HCT116 (cell line): ENCODE measurements at regions not wholly inside any gene's neighbourhood (a gene's known extent, or its start where the extent isn't known, plus 50 kb on each side); places are given as distances from the start of the nearest gene placed in this dataset.

Experiments
- ATAC-seq: fragments of 200-7000 bp; cut with Tn5 transposase; 2 replicates; pipeline ENCODE4 v1.9.1; 2020; ENCODE audit warnings: mild to moderate bottlenecking, moderate library complexity
- BruUV-seq: library from RNA; stranded (reverse); fragments of 400-500 nt; replicated peaks from 2 replicates; lab custom pipeline; 2021; lab: Mats Ljungman, UMichigan
- CTCF ChIA-PET: fragments of 300-600 bp; sonication (Branson Sonifier 250); formaldehyde crosslinking; loops from one replicate; lab custom pipeline; 2021; ENCODE audit warnings: antibody characterized with exemption; lab: Charles Lee
- POLR2A ChIA-PET: fragments of 300-600, 350-600 bp; sonication (Branson Sonifier 250); formaldehyde crosslinking; loops from one replicate; lab custom pipeline; 2021; ENCODE audit warnings: antibody characterized with exemption; lab: Charles Lee
- RAD21 ChIA-PET, 2 experiments: fragments of 300-600 bp; sonication (Branson Sonifier 250); formaldehyde crosslinking; loops; one replicate each; lab custom pipeline; 2023; ENCODE audit warnings: low total read pairs in 2 of 2; ENCODE audit not compliant: uncharacterized antibody in 2 of 2, unreplicated experiment in 2 of 2, low non-redundant PET in 1 of 2; lab: Charles Lee
- DNase-seq: peaks from one replicate; pipeline ENCODE4 v3.0.0-alpha.2; 2010; ENCODE audit warnings: low read depth, low spot score
- H2AFZ ChIP-seq: fragments of 200-600 bp; shearing (Covaris generic), sonication (generic); 2 replicates; pipeline ENCODE4 v1.6.1; 2017; ENCODE audit warnings: low read depth, mixed run types, mixed read lengths, antibody characterized with exemption, low read length; ENCODE audit not compliant: poor library complexity, severe bottlenecking
- H3K27ac ChIP-seq: 2 replicates; pipeline ENCODE4 v1.5.1; 2012; ENCODE audit warnings: low read depth, low read length
- H3K27me3 ChIP-seq: fragments of 200-600 bp; sonication (generic); 2 replicates; pipeline ENCODE4 v1.6.1; 2016; ENCODE audit warnings: mixed run types, low read length, mixed read lengths; ENCODE audit not compliant: insufficient read depth
- H3K36me3 ChIP-seq, 2 experiments: fragments of 200-500 bp in 1 of 2; fragments of 200-600 bp in 1 of 2; sonication (Bioruptor generic) in 1 of 2; sonication (generic) in 1 of 2; 2 replicates each; pipeline versions ENCODE4 v1.5.1 to v1.6.1; 2014 to 2016; ENCODE audit warnings: low read length in 2 of 2, inconsistent platforms in 1 of 2, mixed read lengths in 1 of 2, mixed run types in 1 of 2; ENCODE audit not compliant: insufficient read depth in 2 of 2, control insufficient read depth in 1 of 2
- H3K4me1 ChIP-seq, 2 experiments: fragments of 200-600 bp in 1 of 2; sonication (generic) in 1 of 2; 2 replicates each; pipeline versions ENCODE4 v1.5.1 to v1.6.1; 2012 to 2017; ENCODE audit warnings: low read length in 2 of 2, inconsistent platforms in 1 of 2, mild to moderate bottlenecking in 1 of 2, mixed read lengths in 1 of 2, mixed run types in 1 of 2, moderate library complexity in 1 of 2; ENCODE audit not compliant: insufficient read depth in 2 of 2, control insufficient read depth in 1 of 2
- H3K4me2 ChIP-seq: fragments of 200-600 bp; sonication (generic); 2 replicates; pipeline ENCODE4 v1.6.1; 2017; ENCODE audit warnings: mixed run types, low read length, mixed read lengths
- H3K4me3 ChIP-seq, 2 experiments: fragments of 200-600 bp in 1 of 2; sonication (generic) in 1 of 2; replicated peaks in 1 of 2; 2 replicates each; pipeline ENCODE4 v1.5.1; 2011 to 2016; ENCODE audit warnings: low read length in 2 of 2, control low read depth in 1 of 2, low read depth in 1 of 2, mild to moderate bottlenecking in 1 of 2, mixed read lengths in 1 of 2, mixed run types in 1 of 2
- H3K79me2 ChIP-seq: fragments of 200-600 bp; sonication (generic); 2 replicates; pipeline ENCODE4 v1.6.1; 2017; ENCODE audit warnings: mild to moderate bottlenecking, mixed run types, low read length, moderate library complexity, mixed read lengths; ENCODE audit not compliant: insufficient read depth
- H3K9ac ChIP-seq: fragments of 200-600 bp; sonication (generic); 2 replicates; pipeline ENCODE4 v1.6.1; 2016; ENCODE audit warnings: low read length, mixed read lengths
- H3K9me2 ChIP-seq: fragments of 200-600 bp; sonication (generic), shearing (Covaris generic); 2 replicates; pipeline ENCODE4 v1.6.1; 2017; ENCODE audit warnings: mixed run types, mild to moderate bottlenecking, moderate library complexity; ENCODE audit not compliant: insufficient read depth
- H3K9me3 ChIP-seq, 2 experiments: fragments of 200-500 bp in 1 of 2; fragments of 200-600 bp in 1 of 2; sonication (Bioruptor generic) in 1 of 2; sonication (generic) in 1 of 2; 2 replicates each; pipeline ENCODE4 v1.6.1; 2014 to 2017; ENCODE audit warnings: low read length in 2 of 2, mixed read lengths in 2 of 2, inconsistent platforms in 1 of 2, low read depth in 1 of 2, mild to moderate bottlenecking in 1 of 2, mixed run types in 1 of 2, moderate library complexity in 1 of 2; ENCODE audit not compliant: control insufficient read depth in 1 of 2, insufficient read depth in 1 of 2
- H4K20me1 ChIP-seq: fragments of 200-600 bp; sonication (generic), shearing (Covaris generic); 2 replicates; pipeline ENCODE4 v1.6.1; 2017; ENCODE audit warnings: mixed run types, mild to moderate bottlenecking, moderate library complexity; ENCODE audit not compliant: insufficient read depth
- ATF3 ChIP-seq: IDR thresholded peaks from 2 replicates; pipeline ENCODE4 v1.6.1; 2012
- CBX3 ChIP-seq: IDR thresholded peaks from 2 replicates; pipeline ENCODE4 v1.6.1; 2012; ENCODE audit warnings: low read depth
- CEBPB ChIP-seq: IDR thresholded peaks from 2 replicates; pipeline ENCODE4 v1.6.1; 2012; ENCODE audit warnings: low read depth
- CTCF ChIP-seq, 3 experiments: fragments of 200-600 bp in 1 of 3; sonication (generic) in 1 of 3; IDR thresholded peaks in 2 of 3; conservative IDR thresholded peaks in 1 of 3; 2 replicates each; pipeline ENCODE4 v1.5.1; 2012 to 2017; ENCODE audit warnings: low read depth in 2 of 3, low read length in 2 of 3, antibody characterized with exemption in 1 of 3, borderline replicate concordance in 1 of 3, control low read depth in 1 of 3, mild to moderate bottlenecking in 1 of 3, mixed read lengths in 1 of 3, mixed run types in 1 of 3, moderate library complexity in 1 of 3; ENCODE audit not compliant: insufficient read depth in 1 of 3
- EGR1 ChIP-seq: IDR thresholded peaks from 2 replicates; pipeline ENCODE4 v1.6.1; 2012; ENCODE audit warnings: low read depth
- ELF1 ChIP-seq: IDR thresholded peaks from 2 replicates; pipeline ENCODE4 v1.6.1; 2012; ENCODE audit warnings: low read depth, borderline replicate concordance
- EZH2phosphoT487 ChIP-seq: fragments of 200-600 bp; IDR thresholded peaks from 2 replicates; pipeline ENCODE4 v1.6.1; 2018; ENCODE audit warnings: antibody characterized with exemption, borderline replicate concordance
- FOSL1 ChIP-seq: IDR thresholded peaks from 2 replicates; pipeline ENCODE4 v1.6.1; 2012; ENCODE audit warnings: low read depth
- MAX ChIP-seq: IDR thresholded peaks from 2 replicates; pipeline ENCODE4 v1.6.1; 2012
- POLR2A ChIP-seq: IDR thresholded peaks from 2 replicates; pipeline ENCODE4 v1.7.0; 2011; ENCODE audit warnings: borderline replicate concordance; ENCODE audit not compliant: insufficient read depth, insufficient read length; ENCODE audit errors: extremely low read depth
- POLR2AphosphoS5 ChIP-seq: IDR thresholded peaks from 2 replicates; pipeline ENCODE4 v1.6.1; 2011; ENCODE audit warnings: mild to moderate bottlenecking, low read depth, low read length, moderate library complexity
- RAD21 ChIP-seq: IDR thresholded peaks from 2 replicates; pipeline ENCODE4 v1.6.1; 2012; ENCODE audit warnings: low read depth, mild to moderate bottlenecking
- REST ChIP-seq: IDR thresholded peaks from 2 replicates; pipeline ENCODE4 v1.6.1; 2012; ENCODE audit warnings: low read depth
- SP1 ChIP-seq: IDR thresholded peaks from 2 replicates; pipeline ENCODE4 v1.6.1; 2012; ENCODE audit warnings: low read depth
- SRF ChIP-seq: IDR thresholded peaks from 2 replicates; pipeline ENCODE4 v1.6.1; 2012; ENCODE audit warnings: low read depth
- TCF7L2 ChIP-seq: IDR thresholded peaks from 2 replicates; pipeline ENCODE4 v1.7.0; 2011; ENCODE audit warnings: borderline replicate concordance, inconsistent platforms; ENCODE audit not compliant: insufficient read depth, insufficient read length; ENCODE audit errors: extremely low read depth
- YY1 ChIP-seq: IDR thresholded peaks from 2 replicates; pipeline ENCODE4 v1.6.1; 2011; ENCODE audit warnings: low read length, low read depth, moderate library complexity, mild to moderate bottlenecking; ENCODE audit not compliant: insufficient replicate concordance; ENCODE audit errors: extremely low read depth
- ZBTB33 ChIP-seq: IDR thresholded peaks from 2 replicates; pipeline ENCODE4 v1.6.1; 2011; ENCODE audit warnings: mild to moderate bottlenecking, low read length, moderate library complexity; ENCODE audit not compliant: insufficient replicate concordance; ENCODE audit errors: extremely low read depth
- ZFX ChIP-seq: fragments of 450-650 bp; IDR thresholded peaks from 2 replicates; pipeline ENCODE4 v1.6.1; 2017
- ZNF274 ChIP-seq: fragments of 200-500 bp; sonication (Bioruptor generic); IDR thresholded peaks from 2 replicates; pipeline ENCODE4 v1.6.1; 2014; ENCODE audit warnings: mild to moderate bottlenecking, low read depth, low read length, inconsistent platforms
- intact Hi-C: fragments of 100-400 bp; cut with micrococcal nuclease; formaldehyde crosslinking; loops from 2 replicates; pipeline ENCODE4 v1.10.0; 2022

- Histone ChIP-seq H3K79me2 (no peaks in the 10 kb centered on the region), H3K9me3 (no peaks in the 10 kb centered on the region), H4K20me1 (no peaks in the 10 kb centered on the region), H3K27me3 (no peaks in the 10 kb centered on the region), H3K9me2 (no peaks in the 10 kb centered on the region), H3K27ac (no peak overlapping the region), H3K4me1 (no peaks in the 10 kb centered on the region), H2AFZ (no peak overlapping the region), H3K4me3 (no peak overlapping the region), H3K4me2 (no peak overlapping the region), H3K9ac (no peak overlapping the region), H3K36me3 (no peaks in the 10 kb centered on the region)
- POLR2A ChIA-PET = no interaction called here
- no TSS peak for BruUV-seq
- RAD21 ChIA-PET = no interaction called here
- intact Hi-C loops = no loop called here
- DNase-seq (no peak), ATAC-seq (no peak)
- TF ChIP-seq CTCF (IDR thresholded peaks at IDR 0.05 in 2 of 3, conservative IDR thresholded peaks at IDR 0.05 in 1 of 3; ENCODE audit: borderline replicate concordance in 1 of 3, insufficient read depth in 1 of 3, low read depth in 2 of 3, low read length in 2 of 3) (no peak), EGR1 (no peak), CEBPB (no peak), EZH2phosphoT487 (no peak), POLR2AphosphoS5 (no peak), TCF7L2 (no peak), YY1 (no peak), MAX (no peak), POLR2A (no peak), SP1 (no peak), ELF1 (no peak), FOSL1 (no peak), ZBTB33 (no peak), ZFX (no peak), ATF3 (no peak), REST (no peak), SRF (no peak), RAD21 (no peak), CBX3 (no peak), ZNF274 (no peak)
- CTCF ChIA-PET = no interaction called here
Measured at GRCh38 chrX:137233478-137233877, 199.7 kb upstream of the GPR101 start.
